ENCODE measurements at regions not wholly inside any gene's neighbourhood (a gene's known extent, or its start where the extent isn't known, plus 50 kb on each side); places are given as distances from the start of the nearest gene placed in this dataset.

DNA sequence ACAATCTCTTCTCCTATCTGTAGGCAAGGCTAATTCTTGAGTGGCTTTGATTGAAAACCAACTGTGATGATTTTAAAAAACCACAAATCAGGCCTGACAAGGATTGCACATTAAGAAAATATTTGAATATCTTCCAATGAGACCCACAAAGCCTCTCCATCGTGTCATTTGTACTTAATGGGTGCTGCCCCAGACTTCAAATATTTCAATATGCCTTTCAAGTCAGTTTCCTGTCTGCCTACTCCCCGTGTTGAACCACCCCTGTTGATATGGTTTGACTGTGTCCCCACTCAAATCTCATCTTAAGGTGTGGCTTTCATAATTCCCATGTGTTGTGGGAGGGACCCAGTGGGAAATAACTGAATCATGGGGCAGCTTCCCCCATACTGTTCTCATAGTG, 159.7 kb upstream of the EGLN3 start:
- H3K4me3 ChIP-seq (replicated peaks; ENCODE audit: low read depth, low read length) = no peak overlapping the region
- no peak for DNase-seq (ENCODE audit: extremely low read depth, low read depth)
- TF ChIP-seq, protein P1, sequence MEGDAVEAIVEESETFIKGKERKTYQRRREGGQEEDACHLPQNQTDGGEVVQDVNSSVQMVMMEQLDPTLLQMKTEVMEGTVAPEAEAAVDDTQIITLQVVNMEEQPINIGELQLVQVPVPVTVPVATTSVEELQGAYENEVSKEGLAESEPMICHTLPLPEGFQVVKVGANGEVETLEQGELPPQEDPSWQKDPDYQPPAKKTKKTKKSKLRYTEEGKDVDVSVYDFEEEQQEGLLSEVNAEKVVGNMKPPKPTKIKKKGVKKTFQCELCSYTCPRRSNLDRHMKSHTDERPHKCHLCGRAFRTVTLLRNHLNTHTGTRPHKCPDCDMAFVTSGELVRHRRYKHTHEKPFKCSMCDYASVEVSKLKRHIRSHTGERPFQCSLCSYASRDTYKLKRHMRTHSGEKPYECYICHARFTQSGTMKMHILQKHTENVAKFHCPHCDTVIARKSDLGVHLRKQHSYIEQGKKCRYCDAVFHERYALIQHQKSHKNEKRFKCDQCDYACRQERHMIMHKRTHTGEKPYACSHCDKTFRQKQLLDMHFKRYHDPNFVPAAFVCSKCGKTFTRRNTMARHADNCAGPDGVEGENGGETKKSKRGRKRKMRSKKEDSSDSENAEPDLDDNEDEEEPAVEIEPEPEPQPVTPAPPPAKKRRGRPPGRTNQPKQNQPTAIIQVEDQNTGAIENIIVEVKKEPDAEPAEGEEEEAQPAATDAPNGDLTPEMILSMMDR (IDR thresholded peaks at IDR 0.05; ENCODE audit: low read depth, low read length, missing control alignments) = no peak

DNA sequence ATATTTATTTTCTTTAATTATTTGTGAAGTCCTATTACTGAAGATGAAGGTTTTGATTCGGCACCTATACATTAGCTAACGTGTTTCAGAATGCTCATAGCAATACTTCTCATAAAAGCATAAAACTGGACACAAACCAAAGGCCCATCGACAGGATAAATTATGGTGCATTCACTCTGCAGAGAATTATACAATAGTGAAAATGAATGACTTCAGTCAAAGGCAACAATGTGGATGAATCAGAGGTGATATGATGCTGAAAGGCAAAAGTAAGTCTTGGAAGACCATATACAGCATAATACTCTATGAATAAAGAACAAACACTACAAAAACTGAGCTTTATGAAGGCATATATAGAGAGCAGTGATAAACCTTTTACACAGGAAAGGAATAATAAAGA, 156.6 kb upstream of the EGLN3 start:
- no peak for DNase-seq (ENCODE audit: extremely low read depth, low read depth)
- TF ChIP-seq, protein P1 (IDR thresholded peaks at IDR 0.05; ENCODE audit: low read depth, low read length, missing control alignments) = no peak
- no peak overlapping the region for H3K4me3 ChIP-seq (replicated peaks; ENCODE audit: low read depth, low read length)

DNA sequence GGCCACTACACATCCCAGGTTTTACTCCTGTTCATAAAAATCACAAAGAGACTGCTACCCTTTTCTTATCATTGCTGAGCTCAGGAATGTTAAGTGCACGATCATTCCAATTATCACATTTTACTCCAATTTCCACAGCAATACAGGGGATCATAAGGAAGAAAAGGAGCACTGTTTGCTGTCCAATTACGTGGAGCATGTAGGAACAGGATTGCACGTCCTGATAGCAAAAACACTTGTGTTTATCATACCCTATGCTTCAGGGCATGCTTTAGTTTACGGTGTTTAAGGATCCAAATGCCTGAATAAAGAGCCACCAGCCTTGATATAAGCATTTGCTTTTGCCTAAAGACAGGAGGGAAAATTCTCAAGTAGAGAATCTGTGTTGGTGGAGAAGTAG, 155.4 kb upstream of the EGLN3 start:
- TF ChIP-seq, protein P1 (IDR thresholded peaks at IDR 0.05; ENCODE audit: low read depth, low read length, missing control alignments) = no peak
- H3K4me3 ChIP-seq (replicated peaks; ENCODE audit: low read depth, low read length) = no peak overlapping the region
- DNase-seq (ENCODE audit: extremely low read depth, low read depth) = no peak

DNA sequence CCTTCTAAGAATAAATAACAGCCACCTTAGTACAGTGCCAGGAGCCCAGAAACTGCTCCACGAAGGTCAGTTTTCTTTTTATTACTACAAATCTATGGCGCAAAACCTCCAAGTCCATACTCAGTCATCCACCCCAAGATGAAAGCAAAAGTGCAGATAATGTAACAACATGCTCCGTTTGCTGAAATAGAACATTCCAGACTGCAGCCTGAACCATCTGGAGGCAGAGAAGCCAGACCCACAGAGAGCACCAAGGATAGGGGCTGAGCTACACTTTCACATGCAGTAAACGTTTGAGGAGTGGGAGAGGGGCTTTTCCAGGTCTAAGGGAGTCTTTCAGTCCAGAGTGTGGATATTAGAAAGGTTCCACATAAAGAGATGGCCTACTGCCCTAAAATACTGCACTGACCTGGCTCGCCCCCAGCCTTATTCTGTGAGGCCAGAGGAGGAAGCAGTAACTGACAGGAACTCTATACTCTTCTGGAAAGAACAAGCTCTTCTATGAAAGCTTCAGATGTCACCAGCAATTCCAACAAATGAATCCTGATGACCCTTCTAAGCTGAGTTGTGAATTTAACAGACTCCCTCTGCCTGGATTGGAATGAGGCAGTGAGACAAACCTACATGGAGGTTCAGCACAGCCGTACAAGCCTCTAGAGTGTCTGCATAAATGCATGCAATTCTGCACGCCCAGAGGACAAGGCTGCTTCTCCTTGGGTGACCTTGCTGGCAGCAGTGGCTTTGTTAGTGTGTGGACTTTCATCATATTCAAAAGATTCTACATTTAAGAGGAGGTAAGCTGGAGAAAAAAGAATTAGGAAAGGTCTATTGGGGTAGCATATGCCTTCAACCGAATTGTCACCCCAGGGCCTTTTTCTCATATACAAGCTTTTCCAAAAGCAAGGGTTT, 153.9 kb upstream of the EGLN3 start:
- no peak for DNase-seq (ENCODE audit: extremely low read depth, low read depth)
- TF ChIP-seq, protein P1 (IDR thresholded peaks at IDR 0.05; ENCODE audit: low read depth, low read length, missing control alignments) = no peak

DNA sequence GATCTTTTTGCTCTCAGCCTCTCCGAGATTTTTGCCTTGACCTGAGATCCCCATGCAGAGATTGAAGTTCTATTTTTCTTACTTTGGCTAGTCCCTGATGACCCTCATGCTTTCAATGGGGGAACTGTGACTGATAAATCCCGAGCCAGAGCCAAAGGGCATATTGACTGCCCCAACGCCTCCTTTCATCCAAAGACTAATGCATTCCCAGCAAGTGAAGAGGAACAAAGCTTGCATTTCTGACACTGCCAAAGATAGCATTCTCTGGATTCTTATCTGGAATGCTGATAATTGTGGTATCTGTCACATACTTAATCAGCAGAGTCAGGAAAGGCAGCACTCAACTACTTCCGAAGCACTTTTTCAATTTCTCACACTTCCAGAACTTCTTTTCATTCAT, 152.3 kb upstream of the EGLN3 start:
- no peak for DNase-seq (ENCODE audit: extremely low read depth, low read depth)
- TF ChIP-seq, protein P1 (IDR thresholded peaks at IDR 0.05; ENCODE audit: low read depth, low read length, missing control alignments) = no peak
- no peak overlapping the region for H3K4me3 ChIP-seq (replicated peaks; ENCODE audit: low read depth, low read length)

More for the DNA sequence above, 153.9 kb upstream of the EGLN3 start:
- H3K4me3 ChIP-seq (replicated peaks; ENCODE audit: low read depth, low read length) = no peak overlapping the region

DNA sequence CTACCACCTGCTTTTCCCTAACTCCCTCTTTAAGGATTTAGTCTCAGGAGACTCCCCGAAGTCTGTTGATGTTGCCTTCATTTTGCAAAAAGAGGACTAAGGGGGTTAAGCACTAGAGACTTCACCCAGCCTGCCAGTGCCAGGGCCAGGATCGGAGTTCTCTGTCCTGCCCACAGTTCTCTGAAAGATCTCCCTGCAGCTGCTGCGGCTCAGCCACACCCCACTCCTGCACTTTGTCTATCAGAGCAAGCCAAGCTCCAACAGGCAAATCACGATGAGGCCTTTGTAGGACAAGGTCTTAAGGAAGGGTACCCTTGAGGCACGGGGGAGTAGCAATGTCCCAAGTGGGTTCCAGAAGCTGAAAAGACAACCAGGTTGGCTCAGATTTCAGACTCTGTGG, 148.8 kb upstream of the EGLN3 start:
- DNase-seq (ENCODE audit: extremely low read depth, low read depth) = no peak
- TF ChIP-seq, protein P1 (IDR thresholded peaks at IDR 0.05; ENCODE audit: low read depth, low read length, missing control alignments) = no peak
- no peak overlapping the region for H3K4me3 ChIP-seq (replicated peaks; ENCODE audit: low read depth, low read length)
